GM12872 (cell line): ENCODE measurements at regions not wholly inside any gene's neighbourhood (a gene's known extent, or its start where the extent isn't known, plus 50 kb on each side); places are given as distances from the start of the nearest gene placed in this dataset.

Experiments used
- CTCF ChIP-seq: IDR thresholded peaks from 3 replicates; pipeline ENCODE4 v1.5.1; 2011; ENCODE audit warnings: low read depth, mild to moderate bottlenecking, low read length, moderate library complexity; ENCODE audit not compliant: insufficient read depth

- TF ChIP-seq CTCF = no peak
Observed at GRCh38 chr3:26350853-26351252, 271.7 kb upstream of the LRRC3B start.

GRCh38 chr3:26353097-26353496, 269.5 kb upstream of the LRRC3B start:
- no peak for TF ChIP-seq CTCF

DNA sequence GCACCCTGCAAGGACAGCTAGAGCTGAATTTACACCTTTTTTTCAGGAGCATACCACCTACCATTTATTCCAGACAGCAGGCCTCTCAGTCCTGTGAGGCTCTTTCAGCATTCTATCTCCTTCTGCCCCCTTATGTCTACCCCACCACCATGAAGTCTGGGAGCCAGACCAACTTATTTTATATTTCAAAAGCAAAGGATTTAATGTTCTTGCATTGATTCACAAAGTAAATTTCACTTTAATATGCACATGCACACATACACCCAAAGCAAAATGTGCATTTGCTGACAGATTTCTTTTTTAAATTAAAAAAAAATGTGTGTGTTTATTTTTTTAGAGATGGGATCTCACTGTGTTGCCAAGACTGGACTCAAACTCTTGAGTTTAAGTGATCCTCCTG, 264.2 kb upstream of the LRRC3B start:
- no peak for TF ChIP-seq CTCF

DNA sequence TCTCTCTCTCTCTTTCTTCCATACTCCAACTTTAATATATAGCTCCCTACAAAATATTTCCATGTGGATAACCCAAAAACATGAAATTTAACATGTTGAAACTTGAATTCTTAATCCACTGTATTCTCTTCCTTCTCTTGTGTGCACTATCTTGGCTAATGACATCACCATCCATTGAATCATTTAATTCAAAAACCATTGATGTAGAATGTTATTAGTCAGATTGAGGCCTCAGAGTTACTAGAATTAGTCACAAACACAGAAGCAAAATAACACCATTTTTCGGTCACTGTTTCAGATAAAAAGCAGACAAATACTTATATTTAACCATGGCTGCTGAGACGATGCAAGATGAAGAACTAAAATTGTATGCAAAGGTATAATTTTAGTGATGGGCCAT, 256.9 kb upstream of the LRRC3B start:
- no peak for TF ChIP-seq CTCF

DNA sequence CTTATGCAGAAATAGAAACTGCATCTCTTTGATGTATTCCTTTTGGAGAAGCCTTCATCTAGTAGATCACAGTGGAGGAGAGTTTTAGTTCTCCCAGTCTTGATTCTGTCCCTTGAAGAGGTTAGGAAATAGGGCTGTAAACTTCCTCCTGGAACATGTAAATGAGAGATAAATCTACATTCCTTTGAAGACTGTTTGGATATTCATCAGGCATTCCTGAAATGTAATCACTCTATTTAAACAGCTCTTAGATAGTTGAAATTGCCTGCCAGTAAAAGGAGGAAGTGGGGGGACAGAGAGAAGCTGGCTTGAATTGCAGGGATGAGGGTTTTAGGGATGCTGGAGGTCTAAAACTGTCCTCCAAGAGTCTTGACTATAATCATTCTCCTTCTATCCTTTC, 254.3 kb upstream of the LRRC3B start:
- no peak for TF ChIP-seq CTCF

- no peak for TF ChIP-seq CTCF
Observed at GRCh38 chr3:26369133-26369532, 253.4 kb upstream of the LRRC3B start.

GRCh38 chr3:26375843-26376530, 246.6 kb upstream of the LRRC3B start:
- no peak for TF ChIP-seq CTCF
